ENCODE measurements at regions not wholly inside any gene's neighbourhood (a gene's known extent, or its start where the extent isn't known, plus 50 kb on each side); places are given as distances from the start of the nearest gene placed in this dataset.
"Not testable (repeated sequence)": the region's sequence is repeated elsewhere in the genome, so short reads cannot be mapped to it uniquely, and the experiment has no call there.

DNA sequence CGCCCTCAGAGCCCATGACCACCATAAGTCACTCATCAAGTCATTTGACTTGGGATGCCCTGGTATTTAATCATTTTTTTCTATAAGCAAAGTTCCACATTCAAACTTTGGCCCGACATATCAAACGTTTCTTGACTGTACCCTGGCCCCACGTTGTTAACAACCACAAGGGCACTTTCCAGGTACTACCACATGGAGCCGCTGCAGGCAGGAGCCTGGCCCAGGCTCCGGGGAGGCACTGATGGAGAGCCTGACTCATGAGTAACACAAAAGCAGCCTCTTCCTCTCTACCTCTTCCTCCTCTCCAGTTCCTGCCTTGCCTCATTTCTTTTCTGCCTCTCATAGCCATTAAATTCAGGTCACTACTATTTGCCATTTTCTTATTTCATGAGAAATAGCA is 95.9 kb upstream of the ADORA2B start:
- not testable (repeated sequence) for H4K20me1 ChIP-seq (ENCODE audit: insufficient read depth, low read length); FAIRE-seq; H3K36me3 Mint-ChIP-seq (ENCODE audit: low read depth, unreplicated experiment); H3K9me3 Mint-ChIP-seq (ENCODE audit: unreplicated experiment); H3K9ac ChIP-seq (ENCODE audit: low read length); H3K36me3 ChIP-seq (ENCODE audit: insufficient read depth, low read length); H2AFZ ChIP-seq (ENCODE audit: low read depth, low read length); H3K79me2 ChIP-seq (ENCODE audit: insufficient read depth, low read length); H3K9me3 ChIP-seq (ENCODE audit: insufficient read depth, low read depth, low read length); H3K27me3 ChIP-seq (ENCODE audit: insufficient read depth, low read length); H3K4me1 Mint-ChIP-seq (ENCODE audit: low read depth, unreplicated experiment); H3K4me3 ChIP-seq (ENCODE audit: insufficient read depth, low read depth, low read length); H3K27ac Mint-ChIP-seq (ENCODE audit: unreplicated experiment); H3K27me3 Mint-ChIP-seq (ENCODE audit: low read depth, unreplicated experiment); H3K4me1 ChIP-seq (ENCODE audit: insufficient read depth, low read length); H3K4me2 ChIP-seq (ENCODE audit: low read length)
- H3K4me3 Mint-ChIP-seq (ENCODE audit: unreplicated experiment): peak overlapping the region; percentile 74
- DNase-seq (ENCODE audit: low read depth): peak; percentile 38
- peak overlapping the region; percentile 73 for H3K27ac ChIP-seq (ENCODE audit: low read depth, low read length)
- TF ChIP-seq, protein P1, sequence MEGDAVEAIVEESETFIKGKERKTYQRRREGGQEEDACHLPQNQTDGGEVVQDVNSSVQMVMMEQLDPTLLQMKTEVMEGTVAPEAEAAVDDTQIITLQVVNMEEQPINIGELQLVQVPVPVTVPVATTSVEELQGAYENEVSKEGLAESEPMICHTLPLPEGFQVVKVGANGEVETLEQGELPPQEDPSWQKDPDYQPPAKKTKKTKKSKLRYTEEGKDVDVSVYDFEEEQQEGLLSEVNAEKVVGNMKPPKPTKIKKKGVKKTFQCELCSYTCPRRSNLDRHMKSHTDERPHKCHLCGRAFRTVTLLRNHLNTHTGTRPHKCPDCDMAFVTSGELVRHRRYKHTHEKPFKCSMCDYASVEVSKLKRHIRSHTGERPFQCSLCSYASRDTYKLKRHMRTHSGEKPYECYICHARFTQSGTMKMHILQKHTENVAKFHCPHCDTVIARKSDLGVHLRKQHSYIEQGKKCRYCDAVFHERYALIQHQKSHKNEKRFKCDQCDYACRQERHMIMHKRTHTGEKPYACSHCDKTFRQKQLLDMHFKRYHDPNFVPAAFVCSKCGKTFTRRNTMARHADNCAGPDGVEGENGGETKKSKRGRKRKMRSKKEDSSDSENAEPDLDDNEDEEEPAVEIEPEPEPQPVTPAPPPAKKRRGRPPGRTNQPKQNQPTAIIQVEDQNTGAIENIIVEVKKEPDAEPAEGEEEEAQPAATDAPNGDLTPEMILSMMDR (IDR thresholded peaks at IDR 0.05; ENCODE audit: insufficient read depth, low read depth, low read length): peak; percentile 30

DNA sequence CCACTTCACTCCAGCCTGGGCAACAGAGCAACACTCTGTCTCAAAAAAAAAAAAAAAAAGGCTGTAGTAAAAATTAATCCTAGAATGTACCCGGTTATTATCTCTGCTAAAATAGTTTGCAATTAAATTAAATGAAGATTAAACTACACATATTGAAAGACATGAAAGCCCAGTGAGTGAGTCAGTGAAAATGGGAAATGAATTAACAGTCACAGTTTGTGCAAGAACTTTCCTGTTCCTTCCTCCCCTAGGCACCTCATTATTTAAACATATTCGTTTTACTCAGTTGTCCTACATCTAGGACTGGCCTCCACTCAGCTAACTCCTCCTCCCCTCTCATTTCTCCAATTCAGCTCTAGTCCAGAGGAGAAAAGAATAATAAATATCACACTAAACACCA is 94.9 kb upstream of the ADORA2B start:
- not testable (repeated sequence) for H3K4me3 Mint-ChIP-seq (ENCODE audit: unreplicated experiment); H3K79me2 ChIP-seq (ENCODE audit: insufficient read depth, low read length); H3K4me3 ChIP-seq (ENCODE audit: insufficient read depth, low read depth, low read length); H3K27ac ChIP-seq (ENCODE audit: low read depth, low read length); H3K9me3 Mint-ChIP-seq (ENCODE audit: unreplicated experiment); H2AFZ ChIP-seq (ENCODE audit: low read depth, low read length); H3K27ac Mint-ChIP-seq (ENCODE audit: unreplicated experiment); H3K9me3 ChIP-seq (ENCODE audit: insufficient read depth, low read depth, low read length); FAIRE-seq; H3K36me3 Mint-ChIP-seq (ENCODE audit: low read depth, unreplicated experiment); H3K27me3 ChIP-seq (ENCODE audit: insufficient read depth, low read length); DNase-seq (ENCODE audit: low read depth); H3K4me1 ChIP-seq (ENCODE audit: insufficient read depth, low read length); H3K36me3 ChIP-seq (ENCODE audit: insufficient read depth, low read length); H3K27me3 Mint-ChIP-seq (ENCODE audit: low read depth, unreplicated experiment); H4K20me1 ChIP-seq (ENCODE audit: insufficient read depth, low read length); H3K4me1 Mint-ChIP-seq (ENCODE audit: low read depth, unreplicated experiment); H3K9ac ChIP-seq (ENCODE audit: low read length); H3K4me2 ChIP-seq (ENCODE audit: low read length)

DNA sequence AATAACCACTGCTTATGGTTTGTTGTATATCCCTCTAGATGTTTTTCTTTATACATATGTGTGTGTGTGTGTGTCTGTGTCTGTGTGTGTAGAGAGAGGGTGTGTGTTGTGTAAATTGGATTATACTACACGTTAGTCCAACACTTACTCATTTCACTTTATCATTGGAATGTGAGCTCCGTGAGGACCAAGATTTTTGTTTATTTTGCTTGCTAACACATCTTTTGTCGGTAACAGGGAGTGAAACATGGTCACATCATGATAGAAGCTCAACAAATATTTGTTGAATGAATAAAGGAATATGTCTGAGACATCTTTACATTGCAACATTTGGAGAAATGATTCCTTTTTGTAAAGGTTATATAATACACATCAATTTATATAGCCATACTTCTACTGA is 94.2 kb upstream of the ADORA2B start:
- not testable (repeated sequence) for H4K20me1 ChIP-seq (ENCODE audit: insufficient read depth, low read length); H2AFZ ChIP-seq (ENCODE audit: low read depth, low read length); H3K27ac ChIP-seq (ENCODE audit: low read depth, low read length); H3K4me2 ChIP-seq (ENCODE audit: low read length); H3K36me3 ChIP-seq (ENCODE audit: insufficient read depth, low read length); H3K27ac Mint-ChIP-seq (ENCODE audit: unreplicated experiment); H3K4me1 ChIP-seq (ENCODE audit: insufficient read depth, low read length); H3K36me3 Mint-ChIP-seq (ENCODE audit: low read depth, unreplicated experiment); H3K9me3 ChIP-seq (ENCODE audit: insufficient read depth, low read depth, low read length); H3K27me3 ChIP-seq (ENCODE audit: insufficient read depth, low read length); H3K9me3 Mint-ChIP-seq (ENCODE audit: unreplicated experiment); H3K4me3 Mint-ChIP-seq (ENCODE audit: unreplicated experiment); H3K79me2 ChIP-seq (ENCODE audit: insufficient read depth, low read length); H3K9ac ChIP-seq (ENCODE audit: low read length); H3K4me1 Mint-ChIP-seq (ENCODE audit: low read depth, unreplicated experiment); H3K27me3 Mint-ChIP-seq (ENCODE audit: low read depth, unreplicated experiment); H3K4me3 ChIP-seq (ENCODE audit: insufficient read depth, low read depth, low read length)
- FAIRE-seq (peak; percentile 5), DNase-seq (ENCODE audit: low read depth) (peak; percentile 75)

DNA sequence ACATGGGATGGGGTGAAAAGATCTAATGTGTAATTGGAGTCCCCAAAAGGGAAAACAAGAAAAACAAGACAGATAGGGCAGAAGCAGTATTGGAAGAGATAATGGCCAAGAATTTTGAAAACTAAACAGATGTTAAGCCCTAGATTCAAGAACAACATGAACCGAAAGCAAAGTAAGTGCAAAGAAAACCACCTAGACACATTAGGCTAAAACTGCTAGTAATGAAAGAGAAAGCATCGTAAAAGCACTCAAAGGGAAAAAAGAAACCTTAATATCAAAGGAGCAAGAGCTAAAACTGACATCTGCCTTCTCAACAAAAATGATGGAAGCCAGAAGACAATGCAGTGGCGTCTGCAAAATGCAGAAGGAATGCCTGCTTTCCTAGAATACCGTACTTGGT is 92.1 kb upstream of the ADORA2B start:
- not testable (repeated sequence) for H3K36me3 ChIP-seq (ENCODE audit: insufficient read depth, low read length); H3K4me1 ChIP-seq (ENCODE audit: insufficient read depth, low read length); H3K27me3 Mint-ChIP-seq (ENCODE audit: low read depth, unreplicated experiment); H3K9me3 Mint-ChIP-seq (ENCODE audit: unreplicated experiment); H3K27ac Mint-ChIP-seq (ENCODE audit: unreplicated experiment); H3K9ac ChIP-seq (ENCODE audit: low read length); DNase-seq (ENCODE audit: low read depth); H4K20me1 ChIP-seq (ENCODE audit: insufficient read depth, low read length); H3K4me3 Mint-ChIP-seq (ENCODE audit: unreplicated experiment); H3K4me2 ChIP-seq (ENCODE audit: low read length); H3K4me1 Mint-ChIP-seq (ENCODE audit: low read depth, unreplicated experiment); H3K9me3 ChIP-seq (ENCODE audit: insufficient read depth, low read depth, low read length); H3K27ac ChIP-seq (ENCODE audit: low read depth, low read length); H3K79me2 ChIP-seq (ENCODE audit: insufficient read depth, low read length); H3K36me3 Mint-ChIP-seq (ENCODE audit: low read depth, unreplicated experiment); H2AFZ ChIP-seq (ENCODE audit: low read depth, low read length); H3K4me3 ChIP-seq (ENCODE audit: insufficient read depth, low read depth, low read length); H3K27me3 ChIP-seq (ENCODE audit: insufficient read depth, low read length)
- FAIRE-seq: peak; percentile 71

DNA sequence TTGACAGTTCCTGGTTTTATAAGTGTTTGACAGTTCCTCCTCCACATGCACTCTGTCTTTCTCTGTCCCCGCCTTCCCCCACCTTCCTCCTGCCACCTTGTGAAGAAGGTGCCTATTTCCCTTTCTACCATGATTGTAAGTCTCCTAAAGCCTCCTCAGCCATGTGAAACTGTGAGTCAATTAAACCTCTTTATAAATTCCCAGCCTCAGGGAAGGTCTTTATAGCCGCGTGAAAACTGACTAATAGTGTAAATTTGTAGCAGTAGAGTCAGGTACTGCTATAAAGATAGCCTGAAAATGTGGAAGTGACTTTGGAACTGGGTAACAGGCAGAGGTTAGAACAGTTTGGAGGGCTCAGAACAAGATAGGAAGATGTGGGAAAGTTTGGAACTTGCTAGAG is 88.7 kb upstream of the ADORA2B start:
- FAIRE-seq: not testable (repeated sequence)

DNA sequence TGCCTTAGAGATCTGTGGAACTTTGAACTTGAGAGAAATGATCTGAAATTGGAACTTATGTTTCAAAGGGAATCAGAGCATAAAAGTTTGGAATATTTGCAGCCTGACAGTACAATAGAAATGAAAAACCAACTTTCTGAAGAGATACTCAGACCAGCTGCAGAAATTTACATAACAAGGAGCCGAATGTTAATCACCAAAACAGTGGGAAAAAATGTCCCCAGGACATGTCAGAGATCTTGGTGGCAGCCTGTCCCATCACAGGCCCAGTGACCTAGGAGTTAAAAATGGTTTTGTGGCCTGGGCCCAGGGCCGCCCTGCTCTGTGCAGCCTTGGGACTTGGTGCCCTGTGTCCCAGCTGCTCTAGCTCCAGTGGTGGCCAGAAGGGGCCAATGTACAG is 88.2 kb upstream of the ADORA2B start:
- not testable (repeated sequence) for H4K20me1 ChIP-seq (ENCODE audit: insufficient read depth, low read length); H3K36me3 Mint-ChIP-seq (ENCODE audit: low read depth, unreplicated experiment); DNase-seq (ENCODE audit: low read depth); H3K27ac ChIP-seq (ENCODE audit: low read depth, low read length); FAIRE-seq; H3K9ac ChIP-seq (ENCODE audit: low read length); H3K27ac Mint-ChIP-seq (ENCODE audit: unreplicated experiment); H3K9me3 ChIP-seq (ENCODE audit: insufficient read depth, low read depth, low read length); H2AFZ ChIP-seq (ENCODE audit: low read depth, low read length); H3K4me2 ChIP-seq (ENCODE audit: low read length); H3K4me3 ChIP-seq (ENCODE audit: insufficient read depth, low read depth, low read length); H3K4me1 Mint-ChIP-seq (ENCODE audit: low read depth, unreplicated experiment); H3K79me2 ChIP-seq (ENCODE audit: insufficient read depth, low read length); H3K9me3 Mint-ChIP-seq (ENCODE audit: unreplicated experiment); H3K4me3 Mint-ChIP-seq (ENCODE audit: unreplicated experiment); H3K36me3 ChIP-seq (ENCODE audit: insufficient read depth, low read length); H3K27me3 Mint-ChIP-seq (ENCODE audit: low read depth, unreplicated experiment); H3K27me3 ChIP-seq (ENCODE audit: insufficient read depth, low read length); H3K4me1 ChIP-seq (ENCODE audit: insufficient read depth, low read length)

More for the DNA sequence above, 88.7 kb upstream of the ADORA2B start:
- not testable (repeated sequence) for H3K27me3 ChIP-seq (ENCODE audit: insufficient read depth, low read length); H3K4me3 Mint-ChIP-seq (ENCODE audit: unreplicated experiment); H2AFZ ChIP-seq (ENCODE audit: low read depth, low read length); H3K27me3 Mint-ChIP-seq (ENCODE audit: low read depth, unreplicated experiment); H3K27ac ChIP-seq (ENCODE audit: low read depth, low read length); H3K4me1 ChIP-seq (ENCODE audit: insufficient read depth, low read length); H4K20me1 ChIP-seq (ENCODE audit: insufficient read depth, low read length); H3K9me3 ChIP-seq (ENCODE audit: insufficient read depth, low read depth, low read length); H3K9ac ChIP-seq (ENCODE audit: low read length); DNase-seq (ENCODE audit: low read depth); H3K9me3 Mint-ChIP-seq (ENCODE audit: unreplicated experiment); H3K36me3 ChIP-seq (ENCODE audit: insufficient read depth, low read length); H3K4me1 Mint-ChIP-seq (ENCODE audit: low read depth, unreplicated experiment); H3K36me3 Mint-ChIP-seq (ENCODE audit: low read depth, unreplicated experiment); H3K27ac Mint-ChIP-seq (ENCODE audit: unreplicated experiment); H3K4me3 ChIP-seq (ENCODE audit: insufficient read depth, low read depth, low read length); H3K4me2 ChIP-seq (ENCODE audit: low read length); H3K79me2 ChIP-seq (ENCODE audit: insufficient read depth, low read length)
